CD8-positive, alpha-beta memory T cell (primary cell): ENCODE measurements at regions not wholly inside any gene's neighbourhood (a gene's known extent, or its start where the extent isn't known, plus 50 kb on each side); places are given as distances from the start of the nearest gene placed in this dataset.
"Not testable (repeated sequence)": the region's sequence is repeated elsewhere in the genome, so short reads cannot be mapped to it uniquely, and the experiment has no call there.

Source experiments
- CTCF ChIA-PET: fragments of 350-600 bp; sonication (Branson Sonifier 250); formaldehyde crosslinking; loops from one replicate; lab custom pipeline; 2021; ENCODE audit warnings: antibody characterized with exemption; lab: Charles Lee
- POLR2A ChIA-PET: fragments of 350-600 bp; sonication (Branson Sonifier 250); formaldehyde crosslinking; loops from one replicate; lab custom pipeline; 2021; ENCODE audit warnings: antibody characterized with exemption; lab: Charles Lee
- DNase-seq, 5 donors: peaks; one replicate each; pipeline versions ENCODE4 v3.0.0 to v3.0.0-alpha.2; 2020 to 2022; ENCODE audit warnings: mixed read lengths in 1 of 5
- H3K27ac ChIP-seq: one replicate; pipeline ENCODE4 v1.7.0; 2013; ENCODE audit warnings: low read depth, mild to moderate bottlenecking, low read length, moderate library complexity
- H3K27me3 ChIP-seq: 2 replicates; pipeline ENCODE4 v1.7.0; 2013; ENCODE audit warnings: low read length, mild to moderate bottlenecking; ENCODE audit not compliant: insufficient read depth, poor library complexity, severe bottlenecking
- H3K36me3 ChIP-seq: 2 replicates; pipeline ENCODE4 v1.7.0; 2013; ENCODE audit warnings: mild to moderate bottlenecking, low read length, moderate library complexity; ENCODE audit not compliant: insufficient read depth
- H3K4me1 ChIP-seq: 2 replicates; pipeline ENCODE4 v1.7.0; 2013; ENCODE audit warnings: mild to moderate bottlenecking, low read length, moderate library complexity; ENCODE audit not compliant: insufficient read depth
- H3K4me3 ChIP-seq: 2 replicates; pipeline ENCODE4 v1.7.0; 2013; ENCODE audit warnings: mild to moderate bottlenecking, low read length
- H3K9me3 ChIP-seq: 2 replicates; pipeline ENCODE4 v1.7.0; 2013; ENCODE audit warnings: mild to moderate bottlenecking, low read length
- H3K27ac Mint-ChIP-seq, 8 donors: one replicate each; pipeline ENCODE4 v1.8.0; 2020 to 2021; ENCODE audit warnings: mixed read lengths in 8 of 8, mild to moderate bottlenecking in 6 of 8, inconsistent platforms in 3 of 8, moderate library complexity in 3 of 8
- H3K27me3 Mint-ChIP-seq, 2 donors: one replicate each; pipeline ENCODE4 v1.8.0; 2020 to 2021; ENCODE audit warnings: mixed read lengths in 2 of 2, mild to moderate bottlenecking in 1 of 2, moderate library complexity in 1 of 2
- H3K36me3 Mint-ChIP-seq, 3 donors: one replicate each; pipeline ENCODE4 v1.8.0; 2020 to 2021; ENCODE audit warnings: mixed read lengths in 3 of 3, inconsistent platforms in 1 of 3, mild to moderate bottlenecking in 1 of 3
- H3K4me1 Mint-ChIP-seq, 3 donors: one replicate each; pipeline ENCODE4 v1.8.0; 2020 to 2021; ENCODE audit warnings: mixed read lengths in 3 of 3, inconsistent platforms in 1 of 3, mild to moderate bottlenecking in 1 of 3
- H3K4me3 Mint-ChIP-seq, 7 donors: one replicate each; pipeline ENCODE4 v1.8.0; 2020 to 2021; ENCODE audit warnings: mixed read lengths in 7 of 7, mild to moderate bottlenecking in 6 of 7, moderate library complexity in 4 of 7, inconsistent platforms in 2 of 7
- H3K9me3 Mint-ChIP-seq, 5 donors: one replicate each; pipeline ENCODE4 v1.8.0; 2020 to 2022; ENCODE audit warnings: mixed read lengths in 5 of 5, mild to moderate bottlenecking in 3 of 5, moderate library complexity in 2 of 5, inconsistent platforms in 1 of 5

- no peaks in the 10 kb centered on the region for H3K9me3 ChIP-seq
- CTCF ChIA-PET = no interaction called here
- no peak overlapping the region for H3K4me3 ChIP-seq
- H3K4me1 Mint-ChIP-seq = peaks cover 0 to 8% (median 6%) of the 10 kb centered on the region in 3 donors
- POLR2A ChIA-PET = no interaction called here
- no peak overlapping the region for H3K4me3 Mint-ChIP-seq
- H3K27ac Mint-ChIP-seq = no peak overlapping the region
- H3K27me3 ChIP-seq = no peaks in the 10 kb centered on the region
- no peaks in the 10 kb centered on the region for H3K4me1 ChIP-seq
- peaks cover 0 to 3% (median 0%) of the 10 kb centered on the region in 5 donors for H3K9me3 Mint-ChIP-seq
- H3K27ac ChIP-seq = no peak overlapping the region
- H3K27me3 Mint-ChIP-seq = no peaks in the 10 kb centered on the region
- no peak for DNase-seq
- peaks cover 0 to 4% (median 0%) of the 10 kb centered on the region in 3 donors for H3K36me3 Mint-ChIP-seq
- H3K36me3 ChIP-seq = no peaks in the 10 kb centered on the region
These were observed 78.8 kb downstream of the MYL12B start for GRCh38 chr18:3340682-3341097.

GRCh38 chr18:3342628-3343027 lies 80.7 kb downstream of the MYL12B start:
- H3K36me3 ChIP-seq = no peaks in the 10 kb centered on the region
- POLR2A ChIA-PET = no interaction called here
- H3K9me3 Mint-ChIP-seq = peaks cover 0 to 3% (median 0%) of the 10 kb centered on the region in 5 donors
- peaks cover 0 to 4% of the 10 kb centered on the region in 2 donors for H3K27me3 Mint-ChIP-seq
- peaks cover 0 to 4% (median 0%) of the 10 kb centered on the region in 3 donors for H3K36me3 Mint-ChIP-seq
- H3K9me3 ChIP-seq = no peaks in the 10 kb centered on the region
- no peaks in the 10 kb centered on the region for H3K27me3 ChIP-seq
- DNase-seq = no peak
- CTCF ChIA-PET = no interaction called here
- no peaks in the 10 kb centered on the region for H3K4me1 ChIP-seq
- H3K27ac Mint-ChIP-seq = peak overlapping the region in 1 of 8 donors; percentile 58
- no peak overlapping the region for H3K27ac ChIP-seq
- H3K4me3 Mint-ChIP-seq = no peak overlapping the region
- peaks cover 0 to 8% (median 6%) of the 10 kb centered on the region in 3 donors for H3K4me1 Mint-ChIP-seq
- H3K4me3 ChIP-seq = no peak overlapping the region

- Mint-ChIP-seq H3K27ac (no peak overlapping the region), H3K9me3 (peaks cover 0 to 3% (median 0%) of the 10 kb centered on the region in 5 donors), H3K4me3 (no peak overlapping the region), H3K36me3 (peaks cover 0 to 4% (median 0%) of the 10 kb centered on the region in 3 donors), H3K4me1 (peaks cover 0 to under 1% (median 0%) of the 10 kb centered on the region in 3 donors), H3K27me3 (peaks cover 0 to 17% of the 10 kb centered on the region in 2 donors)
- Histone ChIP-seq H3K9me3 (no peaks in the 10 kb centered on the region), H3K4me1 (no peaks in the 10 kb centered on the region), H3K4me3 (no peak overlapping the region), H3K27me3 (no peaks in the 10 kb centered on the region), H3K27ac (no peak overlapping the region), H3K36me3 (no peaks in the 10 kb centered on the region)
- no peak for DNase-seq
- ChIA-PET POLR2A (no interaction called here), CTCF (interaction anchor here (1.4 kb wide), 1 partner anchor 48 kb away, joined by 4 read pairs; no protein-coding TSS in a partner anchor)
These were observed 83.5 kb downstream of the MYL12B start for GRCh38 chr18:3345452-3345851.

- Mint-ChIP-seq H3K27me3 (peaks cover 0 to 17% of the 10 kb centered on the region in 2 donors), H3K4me1 (no peaks in the 10 kb centered on the region), H3K36me3 (peaks cover 0 to 4% (median 0%) of the 10 kb centered on the region in 3 donors), H3K9me3 (peaks cover 0 to 3% (median 0%) of the 10 kb centered on the region in 5 donors), H3K4me3 (no peak overlapping the region), H3K27ac (no peak overlapping the region)
- DNase-seq = no peak
- no peaks in the 10 kb centered on the region for H3K36me3 ChIP-seq
- H3K9me3 ChIP-seq = no peaks in the 10 kb centered on the region
- POLR2A ChIA-PET = no interaction called here
- H3K4me3 ChIP-seq = no peak overlapping the region
- no peaks in the 10 kb centered on the region for H3K27me3 ChIP-seq
- CTCF ChIA-PET = interaction anchor here (1.4 kb wide), 1 partner anchor 48 kb away, joined by 4 read pairs; no protein-coding TSS in a partner anchor
- H3K27ac ChIP-seq = no peak overlapping the region
- no peaks in the 10 kb centered on the region for H3K4me1 ChIP-seq
These were observed 84.0 kb downstream of the MYL12B start for GRCh38 chr18:3345885-3346284.

- no peak overlapping the region for H3K4me3 ChIP-seq
- CTCF ChIA-PET = interaction anchor here (1.4 kb wide), 1 partner anchor 49 kb away, joined by 4 read pairs; no protein-coding TSS in a partner anchor
- POLR2A ChIA-PET = no interaction called here
These were observed 84.6 kb downstream of the MYL12B start for GRCh38 chr18:3346487-3346886.

GRCh38 chr18:3347286-3347803 lies 85.4 kb downstream of the MYL12B start:
- DNase-seq = no peak
- no peaks in the 10 kb centered on the region for H3K27me3 ChIP-seq
- Mint-ChIP-seq H3K4me1 (no peaks in the 10 kb centered on the region), H3K27ac (no peak overlapping the region), H3K36me3 (peaks cover 0 to 2% (median 0%) of the 10 kb centered on the region in 3 donors), H3K27me3 (peaks cover 0 to 17% of the 10 kb centered on the region in 2 donors), H3K9me3 (peaks cover 0 to 3% (median 0%) of the 10 kb centered on the region in 5 donors), H3K4me3 (no peak overlapping the region)
- no peaks in the 10 kb centered on the region for H3K4me1 ChIP-seq
- ChIA-PET CTCF (no interaction called here), POLR2A (no interaction called here)
- H3K4me3 ChIP-seq = no peak overlapping the region
- H3K27ac ChIP-seq = no peak overlapping the region
- H3K9me3 ChIP-seq = no peaks in the 10 kb centered on the region
- no peaks in the 10 kb centered on the region for H3K36me3 ChIP-seq

More at GRCh38 chr18:3346487-3346886, 84.6 kb downstream of the MYL12B start:
- H3K27ac Mint-ChIP-seq = no peak overlapping the region
- Histone ChIP-seq H3K9me3 (no peaks in the 10 kb centered on the region), H3K4me1 (no peaks in the 10 kb centered on the region), H3K27ac (no peak overlapping the region), H3K27me3 (no peaks in the 10 kb centered on the region), H3K36me3 (no peaks in the 10 kb centered on the region)
- H3K9me3 Mint-ChIP-seq = peaks cover 0 to 3% (median 0%) of the 10 kb centered on the region in 5 donors
- H3K4me3 Mint-ChIP-seq = no peak overlapping the region
- H3K4me1 Mint-ChIP-seq = no peaks in the 10 kb centered on the region
- DNase-seq = no peak
- peaks cover 0 to 17% of the 10 kb centered on the region in 2 donors for H3K27me3 Mint-ChIP-seq
- H3K36me3 Mint-ChIP-seq = peaks cover 0 to 4% (median 0%) of the 10 kb centered on the region in 3 donors

GRCh38 chr18:3348176-3348575 lies 86.2 kb downstream of the MYL12B start:
- CTCF ChIA-PET = no interaction called here
- no peaks in the 10 kb centered on the region for H3K36me3 Mint-ChIP-seq

GRCh38 chr18:3349046-3349841 lies 87.3 kb downstream of the MYL12B start:
- H3K4me1 ChIP-seq, H3K4me1 Mint-ChIP-seq, H3K27me3 ChIP-seq, H3K36me3 Mint-ChIP-seq, DNase-seq, H3K9me3 ChIP-seq, H3K4me3 Mint-ChIP-seq, POLR2A ChIA-PET, H3K27ac ChIP-seq, H3K36me3 ChIP-seq, H3K4me3 ChIP-seq, H3K9me3 Mint-ChIP-seq: not testable (repeated sequence)
- Mint-ChIP-seq H3K27me3 (peaks cover 3 to 17% of the 10 kb centered on the region in 2 donors), H3K27ac (peak overlapping the region in 1 of 8 donors; percentile 52)
- CTCF ChIA-PET = interaction anchor here (0.7 to 0.8 kb wide), 2 partner anchors 15 to 423 kb away, joined by 3 read pairs; no protein-coding TSS in a partner anchor

More at GRCh38 chr18:3348176-3348575, 86.2 kb downstream of the MYL12B start:
- no peaks in the 10 kb centered on the region for H3K4me1 ChIP-seq
- no peaks in the 10 kb centered on the region for H3K36me3 ChIP-seq
- no peaks in the 10 kb centered on the region for H3K9me3 ChIP-seq
- no peak overlapping the region for H3K4me3 ChIP-seq
- H3K27me3 ChIP-seq = no peaks in the 10 kb centered on the region
- Mint-ChIP-seq H3K9me3 (no peaks in the 10 kb centered on the region), H3K27me3 (peaks cover 0 to 17% of the 10 kb centered on the region in 2 donors), H3K4me1 (no peaks in the 10 kb centered on the region), H3K4me3 (no peak overlapping the region), H3K27ac (no peak overlapping the region)
- POLR2A ChIA-PET = no interaction called here
- no peak for DNase-seq
- no peak overlapping the region for H3K27ac ChIP-seq
